ENCODE measurements at regions not wholly inside any gene's neighbourhood (a gene's known extent, or its start where the extent isn't known, plus 50 kb on each side); places are given as distances from the start of the nearest gene placed in this dataset.

GRCh38 chr19:33866696-33867095, 70.0 kb downstream of the KCTD15 start:
- TF ChIP-seq REST (IDR thresholded peaks at IDR 0.05; ENCODE audit: insufficient read depth in 1 of 2, low read depth in 2 of 2, low read length in 2 of 2), result no peak
- TF ChIP-seq POLR2AphosphoS5 (IDR thresholded peaks at IDR 0.05; ENCODE audit: low read depth, low read length), result no peak
- TF ChIP-seq TAF1 (IDR thresholded peaks at IDR 0.05; ENCODE audit: borderline replicate concordance, insufficient read depth, low read length), result no peak
- TF ChIP-seq SIN3A (IDR thresholded peaks at IDR 0.05; ENCODE audit: borderline replicate concordance, insufficient read depth, low read length), result no peak
- no peak for TF ChIP-seq FOXP2 (optimal IDR thresholded peaks at IDR 0.05; ENCODE audit: borderline replicate concordance, extremely low read depth, extremely low read length, insufficient read depth)

- TF ChIP-seq POLR2AphosphoS5 (IDR thresholded peaks at IDR 0.05; ENCODE audit: low read depth, low read length) (no peak), REST (IDR thresholded peaks at IDR 0.05; ENCODE audit: insufficient read depth in 1 of 2, low read depth in 2 of 2, low read length in 2 of 2) (no peak), FOXP2 (optimal IDR thresholded peaks at IDR 0.05; ENCODE audit: borderline replicate concordance, extremely low read depth, extremely low read length, insufficient read depth) (no peak), SIN3A (IDR thresholded peaks at IDR 0.05; ENCODE audit: borderline replicate concordance, insufficient read depth, low read length) (no peak), TAF1 (IDR thresholded peaks at IDR 0.05; ENCODE audit: borderline replicate concordance, insufficient read depth, low read length) (no peak)
Measured at GRCh38 chr19:33868076-33868735, 71.5 kb downstream of the KCTD15 start.

DNA sequence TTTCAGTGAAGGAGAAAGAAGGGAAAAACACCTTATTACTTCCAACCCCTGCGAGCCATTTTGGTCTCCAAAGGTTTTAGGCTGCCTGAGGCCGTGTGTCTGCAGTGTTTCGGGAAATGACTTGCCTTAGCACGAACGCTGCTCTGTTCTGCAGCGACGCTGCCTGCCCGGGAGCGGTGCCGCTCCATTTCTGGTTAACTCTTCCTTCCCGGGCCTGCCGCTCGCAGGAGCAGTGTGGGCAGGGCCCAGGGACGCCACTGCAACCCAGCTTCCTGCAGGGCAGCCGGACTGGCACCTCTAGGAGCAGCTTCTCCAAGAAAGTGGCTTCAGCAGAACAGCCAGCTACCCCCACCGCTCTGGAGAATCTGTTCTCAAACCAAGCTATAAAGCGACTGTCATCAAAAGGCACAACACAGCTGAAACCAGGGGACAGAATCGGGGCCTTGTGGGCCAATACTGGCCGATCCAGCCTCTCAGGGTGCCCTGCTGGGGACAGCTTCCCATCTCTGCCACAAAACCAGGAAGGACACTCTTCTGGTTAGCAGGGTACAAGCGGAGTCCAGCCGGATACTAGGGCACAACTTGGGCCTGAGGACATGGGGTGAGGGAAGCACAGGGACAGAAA, 72.2 kb downstream of the KCTD15 start:
- TF ChIP-seq REST (IDR thresholded peaks at IDR 0.05; ENCODE audit: insufficient read depth in 1 of 2, low read depth in 2 of 2, low read length in 2 of 2) (no peak), TAF1 (IDR thresholded peaks at IDR 0.05; ENCODE audit: borderline replicate concordance, insufficient read depth, low read length) (no peak), POLR2AphosphoS5 (IDR thresholded peaks at IDR 0.05; ENCODE audit: low read depth, low read length) (no peak), SIN3A (IDR thresholded peaks at IDR 0.05; ENCODE audit: borderline replicate concordance, insufficient read depth, low read length) (no peak), FOXP2 (optimal IDR thresholded peaks at IDR 0.05; ENCODE audit: borderline replicate concordance, extremely low read depth, extremely low read length, insufficient read depth) (no peak)

- TF ChIP-seq FOXP2 (optimal IDR thresholded peaks at IDR 0.05; ENCODE audit: borderline replicate concordance, extremely low read depth, extremely low read length, insufficient read depth), result no peak
- TF ChIP-seq TAF1 (IDR thresholded peaks at IDR 0.05; ENCODE audit: borderline replicate concordance, insufficient read depth, low read length), result no peak
- TF ChIP-seq REST (IDR thresholded peaks at IDR 0.05; ENCODE audit: insufficient read depth in 1 of 2, low read depth in 2 of 2, low read length in 2 of 2), result no peak
- TF ChIP-seq POLR2AphosphoS5 (IDR thresholded peaks at IDR 0.05; ENCODE audit: low read depth, low read length), result no peak
- TF ChIP-seq SIN3A (IDR thresholded peaks at IDR 0.05; ENCODE audit: borderline replicate concordance, insufficient read depth, low read length), result no peak
Measured at GRCh38 chr19:33871605-33872004, 74.9 kb downstream of the KCTD15 start.
